ENCODE measurements at regions not wholly inside any gene's neighbourhood (a gene's known extent, or its start where the extent isn't known, plus 50 kb on each side); places are given as distances from the start of the nearest gene placed in this dataset.

GRCh38 chr2:4445821-4446220 lies 742.4 kb downstream of the DCDC2C start:
- TF ChIP-seq, protein P1, sequence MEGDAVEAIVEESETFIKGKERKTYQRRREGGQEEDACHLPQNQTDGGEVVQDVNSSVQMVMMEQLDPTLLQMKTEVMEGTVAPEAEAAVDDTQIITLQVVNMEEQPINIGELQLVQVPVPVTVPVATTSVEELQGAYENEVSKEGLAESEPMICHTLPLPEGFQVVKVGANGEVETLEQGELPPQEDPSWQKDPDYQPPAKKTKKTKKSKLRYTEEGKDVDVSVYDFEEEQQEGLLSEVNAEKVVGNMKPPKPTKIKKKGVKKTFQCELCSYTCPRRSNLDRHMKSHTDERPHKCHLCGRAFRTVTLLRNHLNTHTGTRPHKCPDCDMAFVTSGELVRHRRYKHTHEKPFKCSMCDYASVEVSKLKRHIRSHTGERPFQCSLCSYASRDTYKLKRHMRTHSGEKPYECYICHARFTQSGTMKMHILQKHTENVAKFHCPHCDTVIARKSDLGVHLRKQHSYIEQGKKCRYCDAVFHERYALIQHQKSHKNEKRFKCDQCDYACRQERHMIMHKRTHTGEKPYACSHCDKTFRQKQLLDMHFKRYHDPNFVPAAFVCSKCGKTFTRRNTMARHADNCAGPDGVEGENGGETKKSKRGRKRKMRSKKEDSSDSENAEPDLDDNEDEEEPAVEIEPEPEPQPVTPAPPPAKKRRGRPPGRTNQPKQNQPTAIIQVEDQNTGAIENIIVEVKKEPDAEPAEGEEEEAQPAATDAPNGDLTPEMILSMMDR (conservative IDR thresholded peaks at IDR 0.05): no peak
- TF ChIP-seq EZH2 (IDR thresholded peaks at IDR 0.05; ENCODE audit: low read depth): no peak
